HG02642 (cell line): ENCODE measurements at regions not wholly inside any gene's neighbourhood (a gene's known extent, or its start where the extent isn't known, plus 50 kb on each side); places are given as distances from the start of the nearest gene placed in this dataset.
"Not testable (repeated sequence)": the region's sequence is repeated elsewhere in the genome, so short reads cannot be mapped to it uniquely, and the experiment has no call there.

Experiments
- ATAC-seq: cut with Tn5 transposase; IDR thresholded peaks from one replicate; pipeline ENCODE4 v1.9.1; 2021; ENCODE audit warnings: mild to moderate bottlenecking; ENCODE audit not compliant: unreplicated experiment, poor library complexity

DNA sequence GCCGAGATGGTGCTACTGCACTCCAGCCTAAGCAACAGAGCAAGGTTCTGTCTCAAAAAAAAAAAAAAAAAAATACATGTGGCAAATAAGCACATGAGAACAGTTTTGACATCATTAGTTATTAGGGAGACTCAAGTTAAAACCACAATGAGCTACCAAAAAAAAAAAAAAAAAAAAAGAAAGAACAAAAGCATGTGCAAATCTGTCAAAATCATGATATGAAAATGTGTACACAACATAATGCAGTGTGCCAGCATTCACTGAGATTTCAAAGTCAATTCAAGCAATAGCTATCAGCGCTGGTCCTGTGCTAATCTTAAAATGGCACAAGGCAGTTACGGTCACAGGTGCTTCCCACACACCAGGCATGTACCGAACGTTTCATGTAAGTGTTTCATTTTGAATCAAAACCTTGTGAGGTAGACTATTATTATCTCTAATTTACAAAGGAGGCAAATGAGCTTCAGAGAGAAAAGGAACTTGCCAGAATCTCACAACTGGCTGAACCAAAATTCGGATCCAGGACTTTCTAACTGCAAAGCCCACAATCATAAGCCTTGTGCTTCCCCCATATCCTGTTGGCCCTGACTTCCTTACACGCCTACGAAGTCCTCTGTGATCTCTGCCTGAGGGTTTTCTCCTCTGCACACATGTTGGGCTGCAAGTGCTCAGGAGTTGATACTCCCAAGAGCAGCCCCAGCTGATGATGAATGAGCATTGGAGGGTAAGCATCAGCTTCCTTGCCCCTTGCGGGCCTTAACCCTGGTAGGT lies 200.1 kb upstream of the PROK2 start:
- peak; percentile 88 for ATAC-seq

DNA sequence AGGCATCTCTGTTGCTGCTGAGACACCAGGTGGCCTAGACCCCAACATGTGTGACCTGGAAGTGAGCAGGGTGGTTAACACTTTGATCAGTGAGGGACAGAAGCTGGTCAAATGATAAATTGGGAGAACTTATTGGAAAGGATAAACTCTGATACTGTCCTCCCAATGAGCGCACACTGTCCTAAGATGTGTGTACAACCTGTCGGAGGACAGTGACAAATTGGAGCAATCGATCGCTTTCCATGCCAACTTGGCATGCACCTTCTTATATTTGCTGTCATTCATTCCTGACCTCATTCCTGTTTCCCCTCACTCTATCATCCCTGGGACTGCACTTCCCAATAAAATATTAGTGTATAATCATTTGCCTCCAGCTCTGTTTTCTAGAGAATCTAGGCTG lies 198.7 kb upstream of the PROK2 start:
- ATAC-seq = no peak

DNA sequence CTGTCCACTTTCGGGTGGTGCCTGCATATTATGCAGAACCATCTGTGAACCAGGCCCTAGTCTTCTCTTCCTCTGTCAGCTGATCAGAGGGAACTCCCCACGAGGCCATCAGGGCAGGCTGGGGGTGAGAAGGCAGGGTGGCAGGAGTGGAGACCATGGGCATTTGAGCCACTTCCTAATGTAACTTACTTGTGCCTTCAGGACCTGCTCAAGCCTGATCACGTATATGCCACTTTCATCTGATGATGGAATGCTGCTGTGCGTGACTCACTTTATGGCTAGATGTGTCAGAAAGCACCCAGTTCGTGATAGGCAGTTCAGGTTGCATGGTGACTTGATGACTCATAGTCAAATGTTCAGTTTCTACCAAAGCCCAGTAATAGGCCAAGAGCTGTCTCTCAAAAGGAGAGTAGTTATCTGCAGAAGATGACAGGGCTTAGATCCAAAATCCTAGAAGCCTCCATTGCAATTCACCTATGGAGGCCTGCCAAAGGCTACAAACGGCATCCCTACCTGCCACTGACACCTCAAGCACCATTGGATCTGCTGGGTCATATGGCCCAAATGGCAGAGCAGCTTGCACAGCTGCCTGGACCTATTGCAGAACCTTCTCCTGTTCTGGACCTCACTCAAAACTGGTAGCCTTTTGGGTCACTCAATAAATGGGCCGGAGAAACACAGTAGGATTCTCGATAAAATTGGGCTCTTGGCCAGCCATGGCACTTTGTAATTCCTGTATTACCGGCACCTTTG lies 197.7 kb upstream of the PROK2 start:
- ATAC-seq = not testable (repeated sequence)

DNA sequence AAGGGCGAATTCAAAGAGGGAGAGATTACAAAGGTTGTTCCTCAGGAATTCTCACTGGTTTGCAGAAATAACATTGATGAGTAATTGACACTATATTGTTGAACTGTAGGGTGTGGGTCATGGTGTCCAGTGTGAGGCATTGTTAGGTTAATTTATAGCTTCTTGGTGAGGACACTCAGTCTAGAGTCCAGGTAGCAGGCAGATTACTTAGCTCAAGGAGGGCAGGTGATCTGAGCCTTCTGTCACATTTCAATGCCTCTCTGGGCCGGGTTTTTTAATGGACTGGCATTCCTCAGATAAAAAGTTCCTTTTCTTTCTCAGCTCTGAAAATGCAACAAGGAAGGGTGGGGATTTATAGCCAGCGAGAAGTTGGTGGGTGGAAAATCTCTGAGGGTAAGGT lies 194.2 kb upstream of the PROK2 start:
- ATAC-seq = no peak

DNA sequence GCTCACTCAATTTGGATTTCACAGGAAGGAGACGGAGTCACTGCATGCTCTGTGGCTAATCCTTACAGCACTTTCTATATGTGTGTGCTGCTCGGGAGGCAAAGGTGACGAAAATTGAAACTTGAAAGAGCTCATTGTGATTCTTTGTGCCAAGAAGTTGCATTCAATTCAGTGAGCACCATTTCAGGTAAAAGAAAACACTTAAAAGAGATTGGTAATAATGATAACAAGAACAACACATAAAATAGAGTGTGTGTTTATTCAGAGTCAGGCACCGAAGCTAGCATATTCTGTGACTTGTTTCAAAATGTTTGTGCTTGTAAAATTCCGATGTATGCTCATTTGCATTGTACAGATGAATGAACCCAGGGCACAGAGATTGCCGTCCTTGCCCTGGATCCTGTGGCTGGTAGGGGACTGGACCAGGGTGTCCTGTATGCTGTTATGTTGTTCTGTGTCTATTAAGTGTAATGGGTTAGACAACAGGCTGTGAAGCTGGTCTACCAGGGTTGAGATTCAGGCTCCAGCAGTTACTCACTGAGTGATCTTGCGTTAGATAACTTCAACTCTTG lies 193.3 kb upstream of the PROK2 start:
- ATAC-seq = peak; percentile 87

DNA sequence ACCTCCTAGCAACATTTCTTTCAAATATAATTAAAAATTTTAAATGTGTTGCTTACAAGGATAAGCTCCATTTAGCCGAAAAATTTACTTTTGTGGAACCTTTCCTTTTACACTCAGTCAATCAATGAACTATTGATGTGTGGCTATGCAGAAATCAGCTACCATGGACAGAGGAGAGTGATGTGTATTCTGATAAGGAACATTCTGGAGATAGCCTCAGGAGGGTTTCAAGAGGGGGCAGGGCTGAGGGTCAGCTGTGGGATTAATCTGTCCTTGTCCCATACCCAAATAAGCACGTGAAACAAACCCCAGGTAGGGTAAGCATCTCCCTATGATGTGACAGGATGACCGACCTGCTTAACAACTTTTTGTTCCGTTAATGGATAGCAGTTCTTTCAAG lies 192.6 kb upstream of the PROK2 start:
- no peak for ATAC-seq

DNA sequence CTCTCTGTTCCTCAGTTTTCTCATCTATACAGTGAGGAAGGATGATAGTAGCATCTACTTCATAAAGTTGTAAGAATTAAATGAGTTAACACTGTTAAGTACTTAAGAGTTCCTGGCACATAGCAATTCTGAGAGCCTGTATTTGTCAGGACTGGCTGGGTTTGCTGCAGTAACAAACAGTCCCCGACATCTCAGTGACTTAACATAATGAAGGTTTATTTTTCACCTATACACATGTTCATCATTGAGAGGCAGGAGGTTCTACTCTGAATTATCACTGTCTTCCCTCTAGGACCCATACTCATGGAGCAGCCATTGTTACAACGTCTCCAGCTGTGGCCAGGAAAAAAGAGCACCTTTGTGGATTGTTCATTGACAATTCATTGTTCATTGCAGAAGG lies 190.6 kb upstream of the PROK2 start:
- no peak for ATAC-seq

DNA sequence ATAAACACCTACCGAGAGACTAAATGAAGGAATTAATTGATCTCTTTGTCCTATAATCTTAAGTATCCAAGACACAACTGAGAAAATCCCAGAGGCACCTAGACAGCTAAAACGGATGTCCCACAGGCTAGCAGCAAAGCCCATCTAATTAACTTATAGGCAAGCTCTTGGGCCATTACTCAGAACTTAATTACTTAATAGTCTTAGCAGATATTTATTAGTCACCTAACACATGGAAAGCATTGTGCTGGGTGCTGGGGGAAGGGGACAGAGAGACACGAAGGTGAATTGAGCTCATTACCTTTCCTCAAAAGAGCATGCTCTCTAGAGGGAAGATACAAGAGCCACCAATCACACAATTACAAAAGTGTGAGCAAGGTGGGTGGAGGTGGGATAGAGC lies 189.8 kb upstream of the PROK2 start:
- ATAC-seq = no peak

DNA sequence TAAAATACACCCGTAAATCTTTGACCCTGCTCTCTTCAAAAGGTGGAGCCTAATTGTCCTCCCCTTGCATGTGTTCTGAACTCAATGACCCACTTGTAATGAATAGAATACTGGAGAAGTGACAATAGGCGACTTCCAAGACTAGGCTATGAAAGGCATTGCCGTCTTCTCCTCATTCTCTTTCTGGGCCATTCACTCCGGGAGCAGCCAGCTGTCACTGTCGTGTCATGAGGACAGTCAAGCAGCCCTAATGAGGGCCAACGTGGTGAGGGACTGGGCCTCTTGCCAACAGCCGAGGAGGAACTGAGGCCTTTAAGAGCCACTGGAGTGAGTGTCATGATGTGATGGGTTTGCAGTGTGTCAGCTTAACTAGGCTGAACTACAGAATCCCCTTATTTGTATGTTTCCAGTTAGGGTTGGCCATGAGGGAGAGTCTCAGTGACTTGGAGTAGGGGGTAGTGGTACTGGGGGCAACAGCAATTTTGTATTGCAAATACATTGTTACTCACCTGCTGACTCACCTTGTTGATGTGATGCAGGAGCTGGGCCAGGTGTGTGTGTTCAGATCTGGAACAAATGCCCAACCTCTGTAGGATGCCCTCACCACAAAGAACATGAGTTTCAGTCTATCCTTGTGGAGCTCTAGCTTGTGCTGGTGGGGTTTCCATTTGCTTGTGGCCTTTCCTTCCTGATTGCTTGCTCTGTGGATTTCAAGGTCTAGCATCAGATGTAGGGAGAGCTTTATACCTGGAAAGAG lies 188.5 kb upstream of the PROK2 start:
- ATAC-seq = no peak

DNA sequence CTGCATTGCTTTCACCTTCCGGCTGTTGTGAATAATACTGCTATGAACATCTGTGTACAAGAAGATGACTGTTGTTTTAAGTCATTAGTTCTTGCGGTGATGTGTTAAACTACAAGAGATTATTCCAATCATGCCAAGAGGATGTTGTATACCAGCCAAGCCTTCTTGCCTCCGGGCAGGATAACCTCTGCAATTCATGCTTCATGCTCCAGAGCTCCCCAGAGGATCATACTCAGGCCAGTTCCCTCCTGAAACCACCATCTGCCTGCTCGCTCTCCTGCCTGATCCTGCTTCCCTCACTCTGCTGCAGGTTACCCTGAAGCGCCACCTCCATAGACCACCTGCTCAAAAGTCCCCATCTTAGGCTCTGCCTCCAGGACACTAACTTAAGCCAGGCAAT lies 187.1 kb upstream of the PROK2 start:
- no peak for ATAC-seq

DNA sequence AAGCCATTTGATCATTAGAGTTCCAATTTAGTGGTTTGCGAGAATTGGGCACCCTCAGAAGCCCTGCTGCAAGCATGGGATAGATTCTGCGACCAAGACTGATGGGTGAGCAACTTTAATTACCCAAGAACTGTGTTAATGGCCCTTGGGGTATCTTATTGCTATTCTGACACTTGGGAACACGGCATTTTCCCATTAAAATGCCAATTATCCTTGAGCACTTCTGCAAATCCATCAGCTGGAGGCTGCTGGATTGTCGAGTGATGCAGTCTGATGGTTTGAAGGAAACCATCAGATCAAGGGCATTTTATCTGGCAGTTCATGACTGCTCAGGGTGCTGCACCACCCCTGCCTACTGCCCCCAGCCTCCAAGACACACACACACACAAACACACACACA lies 183.6 kb upstream of the PROK2 start:
- ATAC-seq = no peak

DNA sequence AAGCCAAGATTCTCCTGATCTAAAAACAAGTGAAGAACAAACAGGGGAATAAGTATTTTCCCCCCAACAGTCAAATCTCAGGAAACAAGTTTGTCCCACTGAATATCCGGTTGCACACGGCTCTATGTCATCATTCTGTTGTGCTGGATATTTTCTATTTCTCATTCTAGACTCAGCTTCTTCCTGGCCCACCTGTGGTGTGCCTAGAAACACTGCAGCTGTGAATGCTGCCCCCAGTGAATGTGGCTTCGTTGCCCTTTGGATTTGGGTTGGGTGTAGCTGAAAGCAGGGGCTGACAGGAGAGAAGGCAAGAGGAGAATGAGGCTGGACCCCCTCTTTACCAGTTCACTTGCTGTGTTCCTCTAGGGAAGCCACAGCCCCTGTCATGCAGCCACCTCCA lies 181.2 kb upstream of the PROK2 start:
- ATAC-seq = no peak

DNA sequence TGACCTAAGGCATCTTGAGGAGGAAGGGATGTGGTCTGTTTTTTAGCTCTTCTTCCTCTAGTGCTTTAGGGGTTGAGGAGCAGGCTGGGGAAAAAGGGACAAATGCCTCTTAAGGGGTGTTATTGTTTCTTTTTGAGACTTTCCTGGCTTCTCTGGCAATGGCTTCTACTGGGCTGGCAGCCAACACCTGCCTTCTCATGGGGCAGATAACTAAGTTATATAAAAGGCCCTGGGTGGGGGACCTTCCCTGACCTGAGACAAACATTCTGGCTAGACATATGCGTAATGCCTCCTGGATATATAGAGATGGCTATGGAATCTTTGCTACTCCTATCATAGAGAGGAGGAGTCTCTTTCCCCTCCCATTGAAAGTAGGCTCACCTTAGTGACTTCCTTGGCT lies 179.2 kb upstream of the PROK2 start:
- ATAC-seq = no peak

DNA sequence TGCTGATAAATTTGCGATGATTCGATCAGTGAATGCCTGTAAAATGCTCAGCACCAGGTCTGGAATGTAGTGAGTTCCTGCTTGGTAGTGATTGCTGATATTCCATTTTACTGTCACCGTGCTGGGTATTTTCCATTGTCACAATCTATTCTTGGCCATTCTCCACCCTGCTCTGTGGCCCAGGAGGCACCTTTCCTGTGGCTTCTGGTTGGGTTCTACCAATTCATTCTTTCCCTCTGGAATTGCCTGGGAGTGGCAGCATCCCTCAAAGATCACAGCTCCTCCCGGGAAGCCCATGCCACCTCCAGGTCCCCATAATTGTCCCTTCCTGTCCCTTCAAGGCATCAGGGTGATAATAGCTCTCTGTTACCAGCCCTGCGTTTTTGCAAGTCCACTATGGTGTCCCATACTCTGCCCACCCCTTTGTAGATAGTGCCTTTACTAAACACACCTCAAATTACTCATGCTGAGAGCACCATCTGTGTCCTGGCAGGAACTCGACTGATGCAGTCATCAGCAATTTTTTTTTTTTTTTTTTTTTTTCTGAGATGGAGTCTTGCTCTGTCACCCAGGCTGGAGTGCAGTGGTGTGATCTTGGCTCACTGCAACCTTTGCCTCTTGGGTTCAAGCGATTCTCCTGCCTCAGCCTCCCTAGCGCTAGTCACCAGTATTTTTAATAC lies 177.8 kb upstream of the PROK2 start:
- ATAC-seq = no peak

DNA sequence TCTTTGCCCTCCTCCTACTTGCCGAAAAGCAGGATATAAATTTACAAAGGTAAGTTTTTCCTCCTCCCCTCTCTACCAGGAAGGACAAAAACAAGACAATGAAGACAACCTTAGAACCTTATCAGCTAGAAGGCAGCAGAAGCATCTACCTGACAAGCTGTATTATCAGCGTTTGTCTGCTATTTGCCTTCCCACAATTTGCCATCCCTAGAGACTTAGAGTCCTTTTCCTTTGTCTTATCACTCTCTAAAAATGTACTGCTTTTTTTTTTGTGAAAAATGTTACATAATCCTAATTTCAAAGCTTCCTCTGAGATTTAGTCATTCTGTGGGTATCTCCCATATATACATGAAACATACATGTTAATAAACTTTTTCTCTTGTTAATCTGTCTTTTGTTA lies 176.9 kb upstream of the PROK2 start:
- no peak for ATAC-seq

DNA sequence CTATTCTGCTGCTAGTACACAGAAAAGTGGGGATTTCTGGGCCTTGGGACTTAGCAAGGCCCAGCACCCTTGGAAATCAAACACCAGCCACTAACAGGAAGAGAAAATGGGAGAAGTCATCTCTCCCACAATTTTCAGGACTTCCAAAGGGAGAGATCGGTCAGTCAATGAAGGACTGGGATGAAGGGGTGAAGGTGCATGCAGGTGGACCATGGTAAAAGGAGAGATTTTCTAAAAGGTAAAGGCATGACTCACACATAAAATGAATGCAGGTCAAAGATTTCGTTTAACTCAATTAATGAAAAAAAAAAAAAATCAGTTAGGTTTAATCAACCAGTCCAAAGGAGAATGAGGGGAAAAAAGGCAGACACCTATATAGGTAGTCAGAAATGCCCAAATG lies 176.4 kb upstream of the PROK2 start:
- no peak for ATAC-seq

DNA sequence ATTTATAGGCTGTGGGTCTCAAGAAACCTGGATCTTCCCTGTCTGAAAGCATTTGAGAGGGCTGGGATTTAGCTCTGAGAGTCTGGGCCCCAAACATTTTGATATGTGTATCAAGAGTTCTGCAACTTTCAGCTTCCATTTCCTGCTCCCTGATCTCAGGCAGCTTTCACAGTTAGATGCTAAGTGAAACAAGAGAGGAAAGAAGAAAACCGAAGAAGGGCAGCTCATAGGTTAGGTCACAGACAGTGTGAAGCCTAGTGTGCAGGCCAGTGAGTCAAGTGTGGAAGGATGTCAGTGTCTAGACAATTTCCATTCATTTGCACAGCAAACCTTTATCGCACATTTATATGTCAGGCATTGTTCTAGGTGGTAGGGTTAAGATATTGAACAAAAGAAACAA lies 173.6 kb upstream of the PROK2 start:
- ATAC-seq = no peak

DNA sequence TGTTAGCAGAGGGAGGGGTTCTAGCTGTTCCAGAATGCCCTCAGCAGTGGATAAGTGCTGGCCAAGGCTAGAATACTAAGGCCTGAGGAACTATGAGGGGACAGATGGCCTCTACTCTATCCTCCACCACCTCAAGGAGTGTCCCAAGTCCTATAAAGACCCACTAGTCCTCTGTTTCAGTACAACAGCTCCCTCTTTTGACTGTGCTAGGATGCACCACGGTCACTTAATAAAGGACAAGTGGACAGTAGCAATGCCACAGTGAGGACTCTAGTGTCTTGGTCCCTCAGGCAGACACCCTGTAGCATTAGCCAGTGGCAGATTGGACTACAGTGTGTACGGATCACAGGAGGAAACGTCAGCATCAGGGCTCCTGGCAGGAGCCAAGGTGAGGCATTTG lies 171.8 kb upstream of the PROK2 start:
- no peak for ATAC-seq

DNA sequence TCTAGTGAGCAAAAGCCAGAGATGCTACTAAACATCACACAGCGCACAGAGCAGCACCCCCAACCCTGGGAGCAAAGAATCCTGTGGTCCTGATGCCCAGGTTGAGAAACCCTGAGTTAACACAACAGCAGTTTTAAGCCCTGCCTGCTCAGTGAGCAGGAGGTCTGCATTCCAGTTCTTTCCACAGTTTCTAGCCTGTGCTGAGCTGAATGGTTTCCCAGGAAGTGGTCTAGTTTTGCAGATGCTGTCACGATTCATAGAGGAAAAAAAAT lies 171.1 kb upstream of the PROK2 start:
- ATAC-seq = peak; percentile 17

DNA sequence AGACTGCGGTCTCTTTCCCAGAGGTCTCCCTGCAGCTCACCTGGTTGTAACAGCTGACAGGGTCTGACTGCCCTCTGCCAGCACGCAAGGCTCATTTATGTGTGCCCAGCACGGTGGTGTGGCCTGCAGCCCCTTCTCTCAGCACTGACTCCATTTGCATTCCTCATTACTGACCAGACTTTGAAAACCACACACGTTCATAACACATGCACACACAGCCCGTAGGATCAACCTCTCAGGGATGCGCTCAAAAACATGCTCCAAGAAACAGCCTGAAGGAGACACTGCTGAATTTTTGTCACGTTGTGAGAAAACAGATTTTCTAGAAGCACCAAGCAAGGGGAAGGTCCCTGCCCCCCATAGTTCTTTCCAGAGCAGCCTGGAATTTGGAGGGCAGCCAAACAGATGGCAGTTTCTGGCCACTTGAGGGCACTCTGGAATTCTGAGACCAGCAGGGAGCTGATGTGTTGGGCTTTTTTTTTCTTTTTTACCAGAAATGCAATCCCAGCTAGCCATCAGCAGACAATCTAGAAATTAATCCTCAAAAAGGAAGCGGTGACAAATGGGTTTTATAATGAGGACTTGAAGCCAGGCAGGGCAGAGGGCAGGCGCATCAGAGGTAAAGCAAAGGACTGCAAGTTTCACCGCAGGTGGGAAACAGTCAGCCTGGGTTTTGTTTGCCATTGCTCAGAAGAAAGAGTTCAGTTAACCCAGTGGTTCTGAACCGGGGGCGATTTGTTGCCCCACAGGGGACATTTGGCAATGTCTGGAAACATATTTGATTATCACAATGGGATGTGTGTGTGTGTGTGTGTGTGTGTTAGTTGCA lies 170.5 kb upstream of the PROK2 start:
- ATAC-seq = peak; percentile 48
